ELR (cell line): ENCODE measurements at regions not wholly inside any gene's neighbourhood (a gene's known extent, or its start where the extent isn't known, plus 50 kb on each side); places are given as distances from the start of the nearest gene placed in this dataset.
"Not testable (repeated sequence)": the region's sequence is repeated elsewhere in the genome, so short reads cannot be mapped to it uniquely, and the experiment has no call there.

Source experiments
- DNase-seq: peaks from one replicate; pipeline ENCODE4 v3.0.0-alpha.2; 2015; ENCODE audit warnings: low read depth

- no peak for DNase-seq
Measured at GRCh38 chr3:76532158-76532822, 507.6 kb upstream of the ROBO2 start.

DNA sequence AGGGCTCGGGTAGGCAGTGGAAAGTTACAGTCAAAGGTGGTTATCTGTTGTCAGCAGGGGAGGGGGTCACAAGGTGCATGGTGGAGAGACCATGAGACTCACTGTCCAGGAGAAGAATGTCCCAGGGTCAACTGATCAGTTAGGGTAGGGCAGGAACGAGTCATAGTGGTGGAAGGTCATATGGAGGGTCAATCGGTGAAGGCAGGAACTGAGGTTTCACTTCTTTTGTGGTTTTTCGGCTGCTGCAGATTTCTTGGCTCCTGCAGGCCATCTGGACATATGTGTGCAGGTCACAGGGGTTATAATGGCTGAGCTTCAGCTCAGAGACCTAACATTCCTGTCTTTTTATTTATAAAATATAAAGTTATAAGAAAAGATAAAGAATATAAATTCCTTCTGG, 506.2 kb upstream of the ROBO2 start:
- DNase-seq = peak; percentile 25

DNA sequence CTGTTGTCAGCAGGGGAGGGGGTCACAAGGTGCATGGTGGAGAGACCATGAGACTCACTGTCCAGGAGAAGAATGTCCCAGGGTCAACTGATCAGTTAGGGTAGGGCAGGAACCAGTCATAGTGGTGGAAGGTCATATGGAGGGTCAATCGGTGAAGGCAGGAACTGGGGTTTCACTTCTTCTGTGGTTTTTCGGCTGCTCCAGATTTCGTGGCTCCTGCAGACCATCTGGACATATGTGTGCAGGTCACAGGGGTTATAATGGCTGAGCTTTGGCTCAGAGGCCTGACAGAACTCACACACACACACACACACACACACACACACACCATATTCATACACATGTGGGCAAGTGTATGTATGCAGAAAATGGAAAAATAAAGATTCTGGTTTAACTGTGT, 502.0 kb upstream of the ROBO2 start:
- DNase-seq = not testable (repeated sequence)

GRCh38 chr3:76547674-76548073, 492.2 kb upstream of the ROBO2 start:
- DNase-seq = no peak

DNA sequence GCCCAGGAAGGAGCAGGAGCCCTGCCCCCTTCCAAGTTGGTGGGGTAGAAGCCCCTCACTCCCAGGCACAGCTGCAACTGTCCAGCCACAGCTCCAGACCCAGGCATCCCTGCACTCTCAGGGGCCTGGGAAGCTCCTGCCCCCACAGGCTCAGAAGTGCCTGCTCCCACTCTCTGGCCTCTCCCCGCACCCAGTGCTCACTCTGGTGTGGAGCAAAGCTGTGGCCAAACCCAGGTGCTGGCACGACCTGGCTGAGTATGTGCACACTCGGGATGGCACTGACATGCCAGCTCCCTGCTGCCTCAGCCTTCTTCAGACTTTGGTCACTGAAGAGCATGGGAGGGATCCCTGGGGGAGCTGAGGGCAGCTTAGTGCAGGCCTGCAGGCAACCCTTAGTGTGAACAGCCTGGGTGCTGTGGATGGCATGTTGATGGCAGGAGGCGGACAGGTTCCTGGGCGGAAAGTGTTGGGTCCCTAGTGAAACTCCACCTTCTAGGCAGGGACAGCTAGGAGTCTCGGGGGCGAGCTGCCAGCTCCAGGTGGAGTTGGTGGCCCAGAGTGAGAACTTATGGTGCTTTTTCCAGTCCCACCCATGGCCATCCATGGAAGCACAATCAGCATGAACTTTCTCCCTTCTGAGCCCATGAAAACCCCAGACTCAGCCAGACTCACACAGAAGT, 489.2 kb upstream of the ROBO2 start:
- DNase-seq = no peak

- no peak for DNase-seq
Measured at GRCh38 chr3:76551739-76552138, 488.2 kb upstream of the ROBO2 start.

GRCh38 chr3:76552653-76553052, 487.2 kb upstream of the ROBO2 start:
- DNase-seq = no peak

- DNase-seq = peak; percentile 15
Measured at GRCh38 chr3:76554707-76555106, 485.2 kb upstream of the ROBO2 start.

- peak; percentile 39 for DNase-seq
Measured at GRCh38 chr3:76561494-76562236, 478.2 kb upstream of the ROBO2 start.

GRCh38 chr3:76565496-76566210, 474.2 kb upstream of the ROBO2 start:
- DNase-seq = no peak

- no peak for DNase-seq
Measured at GRCh38 chr3:76566211-76566534, 473.7 kb upstream of the ROBO2 start.

GRCh38 chr3:76566904-76567303, 473.0 kb upstream of the ROBO2 start:
- DNase-seq = no peak

GRCh38 chr3:76570436-76571057, 469.4 kb upstream of the ROBO2 start:
- DNase-seq = peak; percentile 50

- no peak for DNase-seq
Measured at GRCh38 chr3:76576201-76576600, 463.7 kb upstream of the ROBO2 start.

DNA sequence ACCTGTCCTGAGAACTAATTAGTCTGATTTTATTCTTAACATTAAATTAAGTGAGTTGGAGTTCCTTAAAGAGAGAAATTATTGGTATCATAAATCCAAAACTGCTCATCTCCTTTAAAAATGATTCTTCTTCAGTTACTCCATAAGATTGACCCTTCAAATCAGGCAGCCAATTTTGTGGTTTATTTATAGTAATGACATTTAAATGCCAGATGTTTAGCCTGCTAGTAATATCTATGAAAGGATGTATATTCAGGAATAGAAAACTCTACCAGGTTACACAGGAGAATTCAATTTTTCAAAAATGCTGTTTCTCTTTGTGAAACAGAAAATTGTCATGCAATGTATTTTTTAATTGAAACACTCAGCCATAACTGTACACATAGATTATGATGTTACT, 457.8 kb upstream of the ROBO2 start:
- DNase-seq = no peak

GRCh38 chr3:76582632-76583378, 457.1 kb upstream of the ROBO2 start:
- peak; percentile 44 for DNase-seq

- peak; percentile 45 for DNase-seq
Measured at GRCh38 chr3:76585794-76586392, 454.0 kb upstream of the ROBO2 start.

DNA sequence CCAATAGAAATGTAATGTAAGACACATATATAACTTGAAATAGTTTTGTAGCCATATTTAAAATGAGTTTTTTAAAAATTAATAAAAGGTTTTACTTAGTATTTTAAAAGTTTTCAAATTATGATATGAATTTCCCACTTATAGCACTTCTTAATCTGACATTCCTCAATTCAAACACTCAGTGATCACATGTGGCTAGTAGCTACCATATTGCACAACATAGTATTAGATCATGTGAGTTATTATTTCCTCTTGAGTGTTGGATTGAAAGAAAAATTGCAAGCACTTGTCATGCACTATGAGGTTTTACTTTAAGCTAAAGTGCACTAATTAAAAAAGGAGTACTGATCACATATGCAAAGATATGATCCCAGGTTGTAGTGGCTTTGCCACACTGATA, 453.4 kb upstream of the ROBO2 start:
- no peak for DNase-seq

DNA sequence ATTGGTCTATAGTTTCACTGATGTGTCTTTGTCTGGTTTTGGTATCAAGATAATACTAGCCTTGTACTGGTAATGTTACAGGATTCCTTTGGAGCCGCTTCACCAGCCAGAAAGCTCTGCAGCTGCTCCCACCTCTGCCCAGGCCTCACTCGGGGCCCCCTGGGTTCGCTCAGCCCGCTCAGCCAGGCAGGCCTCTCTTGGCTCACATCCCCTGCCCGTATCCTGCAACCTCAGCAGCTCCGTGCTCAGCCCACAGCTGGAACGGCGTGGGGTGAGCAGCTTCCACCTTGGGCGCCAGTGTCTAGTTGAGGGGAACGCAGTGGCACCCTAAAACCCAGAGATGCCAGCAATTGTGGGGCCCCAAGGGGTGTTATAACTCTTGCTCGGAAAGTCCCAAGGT, 429.7 kb upstream of the ROBO2 start:
- no peak for DNase-seq

GRCh38 chr3:76615719-76616118, 424.2 kb upstream of the ROBO2 start:
- no peak for DNase-seq

- no peak for DNase-seq
Measured at GRCh38 chr3:76624164-76624563, 415.7 kb upstream of the ROBO2 start.
